BLaER1 treated with 17β-estradiol and CSF1 and Interleukin-3, amounts not matched to agents 10 nM and 100 nM (cell line): ENCODE measurements at regions not wholly inside any gene's neighbourhood (a gene's known extent, or its start where the extent isn't known, plus 50 kb on each side); places are given as distances from the start of the nearest gene placed in this dataset.

Experiments used
- H3K27ac ChIP-seq, 11 experiments: shearing (Covaris generic); formaldehyde crosslinking; 2 replicates each; pipeline ENCODE4 v1.8.1; 2022
- H3K27me3 ChIP-seq, 11 experiments: shearing (Covaris generic); formaldehyde crosslinking; 2 replicates each; pipeline ENCODE4 v1.8.1; 2022
- H3K36me3 ChIP-seq, 11 experiments: shearing (Covaris generic); formaldehyde crosslinking; 2 replicates each; pipeline ENCODE4 v1.8.1; 2022
- H3K4me1 ChIP-seq, 10 experiments: shearing (Covaris generic); formaldehyde crosslinking; 2 replicates each; pipeline ENCODE4 v1.8.1; 2022
- H3K4me2 ChIP-seq, 11 experiments: shearing (Covaris generic); formaldehyde crosslinking; 2 replicates each; pipeline ENCODE4 v1.8.1; 2022
- H3K4me3 ChIP-seq, 10 experiments: shearing (Covaris generic); formaldehyde crosslinking; 2 replicates each; pipeline ENCODE4 v1.8.1; 2022
- H3K9ac ChIP-seq, 11 experiments: shearing (Covaris generic); formaldehyde crosslinking; 2 replicates each; pipeline ENCODE4 v1.8.1; 2022
- H3K9me3 ChIP-seq, 11 experiments: shearing (Covaris generic); formaldehyde crosslinking; replicated peaks in 1 of 11; 2 replicates each; pipeline ENCODE4 v1.8.1; 2022
- H4K20me1 ChIP-seq, 11 experiments: shearing (Covaris generic); formaldehyde crosslinking; 2 replicates each; pipeline ENCODE4 v1.8.1; 2022
- Cebpa-rat ChIP-seq, 11 experiments: shearing (Covaris generic); IDR thresholded peaks; 2 replicates each; pipeline ENCODE4 v1.8.1; 2022

DNA sequence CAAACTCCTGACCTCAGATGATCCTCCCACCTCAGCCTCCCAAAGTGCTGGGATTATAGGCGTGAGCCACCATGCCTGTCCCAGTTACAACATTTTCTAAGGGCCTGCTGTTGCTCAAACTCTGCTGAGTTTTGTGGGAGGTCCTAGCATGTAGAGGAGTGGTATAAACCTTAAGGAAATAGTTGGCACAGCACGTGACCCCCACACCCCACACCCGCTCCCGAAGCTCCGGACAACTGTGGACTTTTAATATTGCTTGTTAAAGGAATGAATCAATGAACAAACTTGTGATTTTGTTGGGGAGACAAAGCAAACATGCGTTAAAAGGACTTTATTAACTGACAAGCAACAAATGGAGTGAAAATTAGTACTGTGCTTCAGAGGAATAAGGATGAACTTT is 137.8 kb upstream of the GATA6 start:
- H3K36me3 ChIP-seq = no peaks in the 10 kb centered on the region
- no peak overlapping the region for H3K4me3 ChIP-seq
- no peaks in the 10 kb centered on the region for H4K20me1 ChIP-seq
- no peak overlapping the region for H3K4me2 ChIP-seq
- no peak overlapping the region for H3K27ac ChIP-seq
- TF ChIP-seq Cebpa-rat (IDR thresholded peaks at IDR 0.05) = no peak
- no peak overlapping the region for H3K9ac ChIP-seq
- H3K4me1 ChIP-seq = no peaks in the 10 kb centered on the region
- H3K27me3 ChIP-seq = no peaks in the 10 kb centered on the region
- H3K9me3 ChIP-seq = no peaks in the 10 kb centered on the region

DNA sequence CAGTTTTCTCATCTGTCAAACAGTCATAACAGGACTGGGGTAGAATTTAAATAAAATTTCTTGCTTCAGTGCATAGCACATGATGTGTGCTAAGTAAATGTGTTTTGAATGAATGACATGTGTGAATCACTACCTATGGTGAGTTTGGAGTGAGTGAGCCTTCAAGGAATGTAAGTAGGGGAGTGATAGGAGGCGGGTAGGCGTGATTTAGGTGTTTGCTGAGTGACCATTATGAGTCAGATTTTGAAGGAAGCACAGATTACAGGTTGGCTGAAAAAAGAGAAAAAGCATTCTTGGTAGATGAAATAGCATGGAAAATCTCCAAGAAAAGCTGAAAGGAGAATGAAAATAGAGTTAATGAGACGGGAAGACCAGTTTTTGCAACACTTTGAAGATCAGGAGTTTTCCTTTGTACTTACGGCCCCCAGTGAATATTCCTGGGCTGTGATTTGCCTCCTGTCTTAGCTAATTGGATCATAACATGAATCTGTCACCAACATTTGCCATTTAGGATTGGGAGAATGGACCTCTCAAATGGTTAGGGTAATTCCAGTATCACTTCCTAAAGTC is 136.9 kb upstream of the GATA6 start:
- no peak for TF ChIP-seq Cebpa-rat (IDR thresholded peaks at IDR 0.05)
- Histone ChIP-seq H3K4me2 (no peak overlapping the region), H4K20me1 (no peaks in the 10 kb centered on the region), H3K27ac (no peak overlapping the region), H3K36me3 (no peaks in the 10 kb centered on the region), H3K4me1 (no peaks in the 10 kb centered on the region), H3K9ac (no peak overlapping the region), H3K27me3 (no peaks in the 10 kb centered on the region), H3K9me3 (no peaks in the 10 kb centered on the region), H3K4me3 (no peak overlapping the region)

DNA sequence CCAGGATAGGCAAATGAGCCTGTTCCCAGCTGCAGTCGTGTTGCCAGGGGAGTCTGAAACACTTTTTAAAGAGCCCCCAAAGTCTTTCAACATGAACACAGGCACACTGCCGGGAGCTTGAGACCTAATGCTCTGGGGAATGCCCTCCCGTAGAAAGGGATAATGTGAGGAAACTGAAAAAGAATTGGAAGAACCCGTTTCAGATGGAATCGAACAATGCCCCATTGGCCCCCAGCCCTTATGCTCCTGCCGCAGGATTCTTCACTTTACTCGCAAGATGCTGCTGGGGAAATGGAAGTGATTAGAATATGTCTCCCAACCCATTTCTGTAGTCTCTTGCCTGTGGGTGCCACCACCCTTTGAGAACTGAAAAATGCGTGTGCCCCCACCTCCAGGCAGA is 136.3 kb upstream of the GATA6 start:
- no peak for TF ChIP-seq Cebpa-rat (IDR thresholded peaks at IDR 0.05)
- Histone ChIP-seq H3K36me3 (no peaks in the 10 kb centered on the region), H3K27me3 (no peaks in the 10 kb centered on the region), H3K4me2 (no peak overlapping the region), H4K20me1 (no peaks in the 10 kb centered on the region), H3K4me3 (no peak overlapping the region), H3K9me3 (no peaks in the 10 kb centered on the region), H3K27ac (no peak overlapping the region), H3K9ac (no peak overlapping the region), H3K4me1 (no peaks in the 10 kb centered on the region)

DNA sequence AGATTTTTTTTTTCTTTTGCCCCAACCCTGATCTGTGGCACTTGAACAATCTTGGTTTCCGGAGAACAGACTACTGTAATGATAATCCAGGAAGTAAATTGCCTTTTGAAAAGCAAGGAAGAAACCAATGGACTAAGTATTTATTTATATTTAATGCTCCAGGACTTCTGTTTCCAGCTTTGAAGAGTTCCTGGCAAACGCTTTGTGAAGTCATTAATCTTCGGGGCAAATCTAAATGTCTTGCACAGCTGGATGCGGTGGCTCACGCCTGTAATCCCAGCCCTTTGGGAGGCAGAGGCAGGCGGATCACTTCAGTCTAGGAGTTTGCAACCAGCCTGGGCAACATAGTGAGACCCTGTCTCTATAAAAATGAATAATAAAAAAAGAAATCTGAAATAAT is 135.1 kb upstream of the GATA6 start:
- Histone ChIP-seq H3K36me3 (no peaks in the 10 kb centered on the region), H3K27ac (no peak overlapping the region), H3K4me1 (no peaks in the 10 kb centered on the region), H3K27me3 (no peaks in the 10 kb centered on the region), H4K20me1 (no peaks in the 10 kb centered on the region), H3K9ac (no peak overlapping the region), H3K9me3 (no peaks in the 10 kb centered on the region), H3K4me2 (no peak overlapping the region), H3K4me3 (no peak overlapping the region)
- TF ChIP-seq Cebpa-rat (IDR thresholded peaks at IDR 0.05) = no peak

- Histone ChIP-seq H4K20me1 (no peaks in the 10 kb centered on the region), H3K4me3 (no peak overlapping the region), H3K27me3 (no peaks in the 10 kb centered on the region), H3K4me1 (no peaks in the 10 kb centered on the region), H3K4me2 (no peak overlapping the region), H3K9me3 (no peaks in the 10 kb centered on the region), H3K27ac (no peak overlapping the region), H3K9ac (no peak overlapping the region), H3K36me3 (no peaks in the 10 kb centered on the region)
- no peak for TF ChIP-seq Cebpa-rat (IDR thresholded peaks at IDR 0.05)
Measured at GRCh38 chr18:22040533-22040932, 128.9 kb upstream of the GATA6 start.

- TF ChIP-seq Cebpa-rat (IDR thresholded peaks at IDR 0.05) = no peak
- Histone ChIP-seq H3K27ac (no peak overlapping the region), H3K9me3 (no peaks in the 10 kb centered on the region), H3K27me3 (no peaks in the 10 kb centered on the region), H3K4me1 (no peaks in the 10 kb centered on the region), H3K4me3 (no peak overlapping the region), H3K9ac (no peak overlapping the region), H3K36me3 (no peaks in the 10 kb centered on the region), H4K20me1 (no peaks in the 10 kb centered on the region), H3K4me2 (no peak overlapping the region)
Measured at GRCh38 chr18:22043837-22044236, 125.6 kb upstream of the GATA6 start.

- TF ChIP-seq Cebpa-rat (IDR thresholded peaks at IDR 0.05) = no peak
- Histone ChIP-seq H3K27me3 (no peaks in the 10 kb centered on the region), H3K27ac (no peak overlapping the region), H3K4me3 (no peak overlapping the region), H3K9ac (no peak overlapping the region), H3K36me3 (no peaks in the 10 kb centered on the region), H3K4me1 (no peaks in the 10 kb centered on the region), H3K4me2 (no peak overlapping the region), H3K9me3 (no peaks in the 10 kb centered on the region), H4K20me1 (no peaks in the 10 kb centered on the region)
Measured at GRCh38 chr18:22044474-22045220, 124.7 kb upstream of the GATA6 start.

- no peak overlapping the region for H3K9ac ChIP-seq
- H3K4me2 ChIP-seq = no peak overlapping the region
- H3K36me3 ChIP-seq = no peaks in the 10 kb centered on the region
- no peaks in the 10 kb centered on the region for H3K27me3 ChIP-seq
- no peak overlapping the region for H3K27ac ChIP-seq
- H3K9me3 ChIP-seq = no peaks in the 10 kb centered on the region
- no peak for TF ChIP-seq Cebpa-rat (IDR thresholded peaks at IDR 0.05)
- no peaks in the 10 kb centered on the region for H4K20me1 ChIP-seq
- no peak overlapping the region for H3K4me3 ChIP-seq
- no peaks in the 10 kb centered on the region for H3K4me1 ChIP-seq
Measured at GRCh38 chr18:22045221-22045918, 124.0 kb upstream of the GATA6 start.

GRCh38 chr18:22046473-22046872 is 122.9 kb upstream of the GATA6 start:
- no peak for TF ChIP-seq Cebpa-rat (IDR thresholded peaks at IDR 0.05)
- H3K9ac ChIP-seq = no peak overlapping the region
- H3K4me2 ChIP-seq = no peak overlapping the region
- no peaks in the 10 kb centered on the region for H3K36me3 ChIP-seq
- no peaks in the 10 kb centered on the region for H3K27me3 ChIP-seq
- no peak overlapping the region for H3K27ac ChIP-seq
- no peak overlapping the region for H3K4me3 ChIP-seq
- no peaks in the 10 kb centered on the region for H3K9me3 ChIP-seq
- H3K4me1 ChIP-seq = no peaks in the 10 kb centered on the region
- no peaks in the 10 kb centered on the region for H4K20me1 ChIP-seq

DNA sequence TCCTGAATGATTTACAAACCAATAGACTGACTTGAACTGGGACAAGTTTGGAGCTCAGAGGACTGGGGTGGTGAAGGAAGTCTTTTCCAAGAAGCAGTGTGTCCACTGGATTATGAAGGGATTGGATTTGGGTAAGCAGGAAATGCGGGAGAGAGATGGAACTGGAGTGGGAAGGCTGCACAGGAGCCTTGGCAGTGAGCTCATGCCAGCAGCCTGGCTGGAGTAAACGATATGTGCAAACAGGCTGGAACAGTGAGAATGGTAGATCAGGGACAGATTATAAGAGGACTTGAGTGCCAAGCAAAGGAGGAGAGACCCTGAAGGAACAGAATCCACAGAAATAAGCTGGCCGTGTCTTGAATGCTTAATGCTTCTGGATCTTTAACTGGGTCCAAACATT is 121.9 kb upstream of the GATA6 start:
- H3K9ac ChIP-seq = no peak overlapping the region
- no peaks in the 10 kb centered on the region for H3K36me3 ChIP-seq
- peaks cover 0 to 4% (median 0%) of the 10 kb centered on the region in 11 experiments; a peak in 3 of 22 replicates for H3K9me3 ChIP-seq
- no peak overlapping the region for H3K27ac ChIP-seq
- H3K27me3 ChIP-seq = no peaks in the 10 kb centered on the region
- no peak for TF ChIP-seq Cebpa-rat (IDR thresholded peaks at IDR 0.05)
- no peaks in the 10 kb centered on the region for H4K20me1 ChIP-seq
- H3K4me3 ChIP-seq = no peak overlapping the region
- no peak overlapping the region for H3K4me2 ChIP-seq
- no peaks in the 10 kb centered on the region for H3K4me1 ChIP-seq
